Anterior cingulate cortex (tissue), 58 donors: ENCODE measurements at regions not wholly inside any gene's neighbourhood (a gene's known extent, or its start where the extent isn't known, plus 50 kb on each side); places are given as distances from the start of the nearest gene placed in this dataset.
"Not testable (repeated sequence)": the region's sequence is repeated elsewhere in the genome, so short reads cannot be mapped to it uniquely, and the experiment has no call there.

Experiments used
- DNase-seq, 58 donors: peaks; one replicate each; lab custom pipeline; 2025; lab: John Stamatoyannopoulos, UW

GRCh38 chr2:16235291-16235690 is 294.9 kb downstream of the MYCN start:
- not testable (repeated sequence) for DNase-seq

GRCh38 chr2:16228951-16229350 is 288.6 kb downstream of the MYCN start:
- no peak for DNase-seq

GRCh38 chr2:16228471-16228870 is 288.1 kb downstream of the MYCN start:
- DNase-seq: no peak

GRCh38 chr2:16227811-16228462 is 287.6 kb downstream of the MYCN start:
- DNase-seq: no peak

GRCh38 chr2:16226943-16227664 is 286.8 kb downstream of the MYCN start:
- DNase-seq: peak in 52 of 58 donors; percentile 3 to 71 (median 33)

GRCh38 chr2:16226381-16226780 is 286.0 kb downstream of the MYCN start:
- DNase-seq: no peak

GRCh38 chr2:16225545-16225944 is 285.2 kb downstream of the MYCN start:
- DNase-seq: no peak

GRCh38 chr2:16225071-16225470 is 284.7 kb downstream of the MYCN start:
- DNase-seq: no peak

GRCh38 chr2:16224298-16225045 is 284.1 kb downstream of the MYCN start:
- DNase-seq: no peak

GRCh38 chr2:16223841-16224177 is 283.5 kb downstream of the MYCN start:
- DNase-seq: no peak

GRCh38 chr2:16223161-16223840 is 283.0 kb downstream of the MYCN start:
- no peak for DNase-seq

GRCh38 chr2:16222326-16222725 is 282.0 kb downstream of the MYCN start:
- DNase-seq: no peak

GRCh38 chr2:16221461-16222010 is 281.2 kb downstream of the MYCN start:
- DNase-seq: no peak

GRCh38 chr2:16219292-16219975 is 279.1 kb downstream of the MYCN start:
- no peak for DNase-seq

- DNase-seq: peak in 4 of 58 donors; percentile 3 to 22 (median 12)
Measured at GRCh38 chr2:16218625-16219024, 278.3 kb downstream of the MYCN start.

- DNase-seq: no peak
Measured at GRCh38 chr2:16218161-16218560, 277.8 kb downstream of the MYCN start.

GRCh38 chr2:16217741-16218140 is 277.4 kb downstream of the MYCN start:
- not testable (repeated sequence) for DNase-seq

GRCh38 chr2:16217291-16217690 is 276.9 kb downstream of the MYCN start:
- DNase-seq: no peak

- DNase-seq: no peak
Measured at GRCh38 chr2:16216558-16216945, 276.2 kb downstream of the MYCN start.
